Stimulated activated CD8-positive, alpha-beta memory T cell treated with anti-CD3 and anti-CD28 coated beads, Interleukin-4, amount 100 ng/mL, for 24 hours (primary cell): ENCODE measurements at regions not wholly inside any gene's neighbourhood (a gene's known extent, or its start where the extent isn't known, plus 50 kb on each side); places are given as distances from the start of the nearest gene placed in this dataset.
"Not testable (repeated sequence)": the region's sequence is repeated elsewhere in the genome, so short reads cannot be mapped to it uniquely, and the experiment has no call there.

ENCODE experiments used
- DNase-seq: peaks from one replicate; pipeline ENCODE4 v3.0.0-alpha.2; 2020; ENCODE audit warnings: low read depth

GRCh38 chr5:90133941-90134340, 275.6 kb downstream of the CETN3 start:
- DNase-seq = no peak

- DNase-seq = no peak
Measured at GRCh38 chr5:90131383-90132133, 278.0 kb downstream of the CETN3 start.

GRCh38 chr5:90128551-90128950, 281.0 kb downstream of the CETN3 start:
- no peak for DNase-seq

GRCh38 chr5:90119531-90119971, 290.0 kb downstream of the CETN3 start:
- no peak for DNase-seq

GRCh38 chr5:90117005-90117404, 292.6 kb downstream of the CETN3 start:
- no peak for DNase-seq

GRCh38 chr5:90113108-90113507, 296.4 kb downstream of the CETN3 start:
- no peak for DNase-seq

- DNase-seq = no peak
Measured at GRCh38 chr5:90112033-90112692, 297.4 kb downstream of the CETN3 start.

- DNase-seq = no peak
Measured at GRCh38 chr5:90111364-90112032, 298.1 kb downstream of the CETN3 start.

- no peak for DNase-seq
Measured at GRCh38 chr5:90109285-90109684, 300.3 kb downstream of the CETN3 start.

- no peak for DNase-seq
Measured at GRCh38 chr5:90099099-90099498, 310.5 kb downstream of the CETN3 start.

GRCh38 chr5:90097082-90097477, 312.5 kb downstream of the CETN3 start:
- no peak for DNase-seq

GRCh38 chr5:90096415-90097081, 313.0 kb downstream of the CETN3 start:
- DNase-seq = no peak

GRCh38 chr5:90095292-90096060, 314.1 kb downstream of the CETN3 start:
- no peak for DNase-seq

- no peak for DNase-seq
Measured at GRCh38 chr5:90093751-90094485, 315.6 kb downstream of the CETN3 start.

GRCh38 chr5:90092734-90093133, 316.8 kb downstream of the CETN3 start:
- DNase-seq = no peak

GRCh38 chr5:90084342-90084741, 325.2 kb downstream of the CETN3 start:
- no peak for DNase-seq

- not testable (repeated sequence) for DNase-seq
Measured at GRCh38 chr5:90073026-90073570, 336.5 kb downstream of the CETN3 start.

- no peak for DNase-seq
Measured at GRCh38 chr5:90071656-90072055, 337.9 kb downstream of the CETN3 start.

GRCh38 chr5:90071066-90071465, 338.5 kb downstream of the CETN3 start:
- DNase-seq = no peak

GRCh38 chr5:90066920-90067319, 342.6 kb downstream of the CETN3 start:
- DNase-seq = no peak
